H1 (cell line): ENCODE measurements at regions not wholly inside any gene's neighbourhood (a gene's known extent, or its start where the extent isn't known, plus 50 kb on each side); places are given as distances from the start of the nearest gene placed in this dataset.

Experiments
- CTCF ChIA-PET: fragments of 300-600 bp; sonication (Branson Sonifier 250); formaldehyde crosslinking; loops from one replicate; lab custom pipeline; 2021; ENCODE audit not compliant: partially characterized antibody; lab: Charles Lee
- POLR2A ChIA-PET: fragments of 300-600 bp; sonication (Branson Sonifier 250); formaldehyde crosslinking; loops from one replicate; lab custom pipeline; 2021; ENCODE audit warnings: inconsistent platforms; ENCODE audit not compliant: partially characterized antibody; lab: Charles Lee
- DNase-seq, 2 experiments: peaks; one replicate each; pipeline versions ENCODE4 v3.0.0 to v3.0.0-alpha.2; 2010 to 2022; ENCODE audit warnings: low spot score in 2 of 2, low read depth in 1 of 2, mixed read lengths in 1 of 2
- FAIRE-seq: peaks from 2 replicates; lab custom pipeline; 2011; peaks lifted over from hg19 to GRCh38; lab: Jason Lieb, UNC
- H2AFZ ChIP-seq: 2 replicates; pipeline ENCODE4 v1.8.1; 2012; ENCODE audit warnings: low read length, inconsistent platforms
- H2AK5ac ChIP-seq: 2 replicates; pipeline ENCODE4 v1.6.1; 2013; ENCODE audit warnings: low read depth, low read length
- H2BK120ac ChIP-seq: replicated peaks from 2 replicates; pipeline ENCODE3; 2013; ENCODE audit warnings: low read depth, low read length, inconsistent platforms
- H2BK12ac ChIP-seq: 2 replicates; pipeline ENCODE4 v1.6.1; 2013; ENCODE audit warnings: low read depth, low read length
- H2BK15ac ChIP-seq: 2 replicates; pipeline ENCODE4 v1.6.1; 2013; ENCODE audit warnings: low read length
- H2BK20ac ChIP-seq: 2 replicates; pipeline ENCODE4 v1.6.1; 2013; ENCODE audit warnings: low read length
- H2BK5ac ChIP-seq: 2 replicates; pipeline ENCODE4 v1.6.1; 2013; ENCODE audit warnings: low read depth, low read length
- H3K14ac ChIP-seq: 2 replicates; pipeline ENCODE4 v1.6.1; 2013; ENCODE audit warnings: inconsistent platforms; ENCODE audit not compliant: insufficient read length
- H3K18ac ChIP-seq: 2 replicates; pipeline ENCODE4 v1.6.1; 2013; ENCODE audit warnings: low read length; ENCODE audit errors: extremely low read depth
- H3K23ac ChIP-seq: 2 replicates; pipeline ENCODE4 v1.6.1; 2013; ENCODE audit warnings: inconsistent platforms; ENCODE audit not compliant: insufficient read length
- H3K23me2 ChIP-seq: 2 replicates; pipeline ENCODE4 v1.6.1; 2013; ENCODE audit warnings: low read depth, low read length
- H3K27ac ChIP-seq: 2 replicates; pipeline ENCODE4 v1.6.1; 2011; ENCODE audit warnings: low read depth, low read length, inconsistent platforms
- H3K27me3 ChIP-seq, 4 experiments: replicated peaks in 1 of 4; 1 replicate in 1 of 4; 2 replicates in 3 of 4; pipeline versions ENCODE4 v1.6.1 to v1.8.1; 2011 to 2013; ENCODE audit warnings: low read length in 3 of 4, mild to moderate bottlenecking in 3 of 4, inconsistent platforms in 2 of 4, mixed read lengths in 2 of 4, moderate library complexity in 1 of 4; ENCODE audit not compliant: control insufficient read depth in 3 of 4, insufficient read depth in 3 of 4; ENCODE audit errors: extremely low read depth in 1 of 4
- H3K36me3 ChIP-seq, 4 experiments: 2 replicates each; pipeline versions ENCODE4 v1.6.1 to v1.8.1; 2011 to 2013; ENCODE audit warnings: mild to moderate bottlenecking in 4 of 4, low read length in 3 of 4, moderate library complexity in 2 of 4, control low read depth in 1 of 4, inconsistent platforms in 1 of 4; ENCODE audit not compliant: insufficient read depth in 4 of 4, control insufficient read depth in 2 of 4
- H3K4ac ChIP-seq: replicated peaks from 2 replicates; pipeline ENCODE3; 2013; ENCODE audit warnings: low read length, low read depth, mixed read lengths, inconsistent platforms; ENCODE audit not compliant: insufficient read length
- H3K4me1 ChIP-seq, 4 experiments: replicated peaks in 1 of 4; 1 replicate in 1 of 4; 2 replicates in 3 of 4; pipeline versions ENCODE4 v1.6.1 to v1.8.1; 2011 to 2013; ENCODE audit warnings: low read length in 3 of 4, inconsistent platforms in 2 of 4, mixed read lengths in 1 of 4; ENCODE audit not compliant: insufficient read depth in 4 of 4, control insufficient read depth in 3 of 4
- H3K4me2 ChIP-seq, 2 experiments: 2 replicates each; pipeline versions ENCODE4 v1.6.1 to v1.8.1; 2011 to 2013; ENCODE audit warnings: low read depth in 2 of 2, low read length in 2 of 2, control low read depth in 1 of 2, inconsistent platforms in 1 of 2, mild to moderate bottlenecking in 1 of 2; ENCODE audit not compliant: insufficient read depth in 1 of 2
- H3K4me3 ChIP-seq, 4 experiments: fragments of 200-600, 300-600 bp in 1 of 4; sonication (generic), shearing (Covaris generic), sonication (Bioruptor Twin) in 1 of 4; 2 replicates each; pipeline versions ENCODE4 v1.5.1 to v1.8.1; 2011 to 2016; ENCODE audit warnings: low read length in 4 of 4, low read depth in 3 of 4, control low read depth in 2 of 4, inconsistent platforms in 2 of 4, mild to moderate bottlenecking in 2 of 4, mixed read lengths in 1 of 4, moderate library complexity in 1 of 4; ENCODE audit not compliant: insufficient read depth in 2 of 4; ENCODE audit errors: extremely low read depth in 1 of 4
- H3K56ac ChIP-seq: replicated peaks from 2 replicates; pipeline ENCODE3; 2013; ENCODE audit warnings: low read depth, mild to moderate bottlenecking, mixed read lengths, low read length, inconsistent platforms; ENCODE audit not compliant: insufficient read length
- H3K79me1 ChIP-seq: 2 replicates; pipeline ENCODE4 v1.6.1; 2013; ENCODE audit warnings: low read depth, low read length, control low read depth
- H3K79me2 ChIP-seq, 2 experiments: 2 replicates each; pipeline versions ENCODE4 v1.6.1 to v1.8.1; 2012 to 2013; ENCODE audit warnings: low read length in 2 of 2, mild to moderate bottlenecking in 2 of 2, inconsistent platforms in 1 of 2; ENCODE audit not compliant: insufficient read depth in 2 of 2, control insufficient read depth in 1 of 2
- H3K9ac ChIP-seq, 4 experiments: replicated peaks in 1 of 4; 1 replicate in 1 of 4; 2 replicates in 3 of 4; pipeline versions ENCODE4 v1.6.1 to v1.8.1; 2011 to 2013; ENCODE audit warnings: low read depth in 3 of 4, low read length in 3 of 4, control low read depth in 2 of 4, mild to moderate bottlenecking in 2 of 4, moderate library complexity in 2 of 4, inconsistent platforms in 1 of 4; ENCODE audit errors: extremely low read depth in 1 of 4
- H3K9me3 ChIP-seq, 2 experiments: 2 replicates each; pipeline versions ENCODE4 v1.6.1 to v1.8.1; 2012 to 2013; ENCODE audit warnings: mild to moderate bottlenecking in 2 of 2, moderate library complexity in 2 of 2, control low read depth in 1 of 2, inconsistent platforms in 1 of 2, low read depth in 1 of 2, low read length in 1 of 2, mixed read lengths in 1 of 2; ENCODE audit not compliant: insufficient read depth in 2 of 2
- H4K20me1 ChIP-seq, 2 experiments: replicated peaks in 1 of 2; 2 replicates each; pipeline versions ENCODE3 to v1.8.1; 2011 to 2013; ENCODE audit warnings: inconsistent platforms in 2 of 2, low read length in 2 of 2, mild to moderate bottlenecking in 1 of 2; ENCODE audit not compliant: insufficient read depth in 2 of 2, control insufficient read depth in 1 of 2
- H4K5ac ChIP-seq: 2 replicates; pipeline ENCODE4 v1.6.1; 2013; ENCODE audit warnings: low read length, low read depth, mixed read lengths, inconsistent platforms; ENCODE audit not compliant: insufficient read length
- H4K8ac ChIP-seq: 2 replicates; pipeline ENCODE4 v1.8.0; 2013; ENCODE audit warnings: mild to moderate bottlenecking, moderate library complexity, low read length, inconsistent platforms; ENCODE audit not compliant: insufficient read depth; ENCODE audit errors: extremely low read depth
- H4K91ac ChIP-seq: replicated peaks from 2 replicates; pipeline ENCODE3; 2013; ENCODE audit warnings: low read length, mixed read lengths, inconsistent platforms; ENCODE audit not compliant: insufficient read length
- BCL11A ChIP-seq, 2 experiments: IDR thresholded peaks; one replicate each; pipeline ENCODE4 v1.6.1; 2011; ENCODE audit warnings: low read depth in 2 of 2, low read length in 2 of 2, mild to moderate bottlenecking in 2 of 2
- HDAC2 ChIP-seq, 2 experiments: fragments of 300-600 bp in 1 of 2; sonication (generic) in 1 of 2; IDR thresholded peaks; 2 replicates each; pipeline ENCODE4 v1.6.1; 2011 to 2012; ENCODE audit warnings: low read depth in 2 of 2, low read length in 2 of 2, mild to moderate bottlenecking in 2 of 2, moderate library complexity in 2 of 2, borderline replicate concordance in 1 of 2, inconsistent platforms in 1 of 2
- JUND ChIP-seq: IDR thresholded peaks from 2 replicates; pipeline ENCODE4 v1.6.1; 2011; ENCODE audit warnings: mild to moderate bottlenecking, improper control_type of control experiment, low read length
- MAFK ChIP-seq: IDR thresholded peaks from 2 replicates; pipeline ENCODE4 v1.6.1; 2012; ENCODE audit warnings: low read depth, mild to moderate bottlenecking, improper control_type of control experiment, low read length
- RXRA ChIP-seq: IDR thresholded peaks from 2 replicates; pipeline ENCODE4 v1.6.1; 2011; ENCODE audit warnings: low read depth, mild to moderate bottlenecking, low read length, moderate library complexity; ENCODE audit not compliant: insufficient read depth
- WGBS, 2 experiments: shearing (Covaris generic) in 1 of 2; methylation state at CpG; one replicate each; pipeline versions ENCODE4 v1.1.6 to v1.1.7; 2013 to 2015; ENCODE audit warnings: low lambda C conversion rate in 2 of 2, mixed read lengths in 2 of 2, inconsistent platforms in 1 of 2, low coverage in 1 of 2, missing lambda C conversion rate in 1 of 2; ENCODE audit not compliant: insufficient replicate concordance in 2 of 2, insufficient coverage in 1 of 2, insufficient read length in 1 of 2; ENCODE audit errors: extremely low coverage in 1 of 2, missing lambda C conversion rate in 1 of 2; 5-methylcytosine and 5-hydroxymethylcytosine counted together

- H3K56ac ChIP-seq, result no peak overlapping the region
- H4K5ac ChIP-seq, result no peak overlapping the region
- no peak overlapping the region for H3K4ac ChIP-seq
- H3K18ac ChIP-seq, result no peak overlapping the region
- H2BK20ac ChIP-seq, result no peak overlapping the region
- no peak overlapping the region for H2BK120ac ChIP-seq
- H3K14ac ChIP-seq, result no peak overlapping the region
- FAIRE-seq (no peak), DNase-seq (no peak)
- no peak overlapping the region for H3K4me3 ChIP-seq
- 95% methylated on average over 2 of the region's 2 CpGs; no CpG with 5 or more reads in 1 of the 2 experiments for WGBS, 2 experiments
- no peak overlapping the region for H2BK5ac ChIP-seq
- no peaks in the 10 kb centered on the region for H3K9me3 ChIP-seq
- no peak overlapping the region for H3K9ac ChIP-seq
- H4K91ac ChIP-seq, result no peak overlapping the region
- H4K20me1 ChIP-seq, result no peaks in the 10 kb centered on the region
- no peak overlapping the region for H2BK12ac ChIP-seq
- no peaks in the 10 kb centered on the region for H3K79me2 ChIP-seq
- no peak overlapping the region for H3K4me2 ChIP-seq
- ChIA-PET POLR2A (no interaction called here), CTCF (interaction anchor here (1.0 kb wide), 1 partner anchor 26 kb away, joined by 3 read pairs; no protein-coding TSS in a partner anchor)
- no peak overlapping the region for H4K8ac ChIP-seq
- H3K23me2 ChIP-seq, result no peaks in the 10 kb centered on the region
- H2AK5ac ChIP-seq, result no peak overlapping the region
- no peaks in the 10 kb centered on the region for H3K27me3 ChIP-seq
- no peak overlapping the region for H2BK15ac ChIP-seq
- no peaks in the 10 kb centered on the region for H3K36me3 ChIP-seq
- no peaks in the 10 kb centered on the region for H3K4me1 ChIP-seq
- H3K27ac ChIP-seq, result no peak overlapping the region
- H3K23ac ChIP-seq, result no peak overlapping the region
- TF ChIP-seq BCL11A (IDR thresholded peaks at IDR 0.05; ENCODE audit: low read depth in 2 of 2, low read length in 2 of 2) (no peak), HDAC2 (IDR thresholded peaks at IDR 0.05; ENCODE audit: borderline replicate concordance in 1 of 2, low read depth in 2 of 2, low read length in 2 of 2) (no peak), RXRA (no peak), JUND (no peak), MAFK (no peak)
- no peaks in the 10 kb centered on the region for H3K79me1 ChIP-seq
- H2AFZ ChIP-seq, result no peak overlapping the region
Measured at GRCh38 chr3:110855207-110855606, 216.4 kb upstream of the NECTIN3 start.
